ENCODE measurements at regions not wholly inside any gene's neighbourhood (a gene's known extent, or its start where the extent isn't known, plus 50 kb on each side); places are given as distances from the start of the nearest gene placed in this dataset.

GRCh38 chr4:177902386-177902785 lies 460.1 kb upstream of the AGA start:
- TF ChIP-seq YY1 (IDR thresholded peaks at IDR 0.05; ENCODE audit: insufficient read depth, insufficient read length) (no peak), SUZ12 (IDR thresholded peaks at IDR 0.05; ENCODE audit: extremely low read depth, insufficient read depth, insufficient read length) (no peak)

Measured in NT2/D1 (cell line).